A549 (cell line): ENCODE measurements at regions not wholly inside any gene's neighbourhood (a gene's known extent, or its start where the extent isn't known, plus 50 kb on each side); places are given as distances from the start of the nearest gene placed in this dataset.

ENCODE experiments used
- CTCF ChIP-seq: fragments of >200 bp; sonication (Bioruptor Twin); formaldehyde crosslinking; IDR thresholded peaks from 3 replicates; pipeline ENCODE4 v1.5.1; 2016
- EP300 ChIP-seq, 2 experiments: fragments of >200 bp; sonication (Bioruptor Twin); formaldehyde crosslinking; IDR thresholded peaks; 2 replicates in 1 of 2; 3 replicates in 1 of 2; pipeline ENCODE4 v1.6.1; 2016 to 2017
- KDM5A ChIP-seq: fragments of 200-600 bp; sonication (generic); IDR thresholded peaks from 2 replicates; pipeline ENCODE4 v1.6.1; 2016; ENCODE audit warnings: antibody characterized with exemption, mild to moderate bottlenecking
- POLR2A ChIP-seq: IDR thresholded peaks from 2 replicates; pipeline ENCODE4 v1.6.1; 2012; ENCODE audit warnings: mild to moderate bottlenecking, low read length
- RNF2 ChIP-seq: fragments of 200-600 bp; sonication (generic); IDR thresholded peaks from 2 replicates; pipeline ENCODE4 v1.6.1; 2016; ENCODE audit warnings: low read depth, mild to moderate bottlenecking, antibody characterized with exemption, moderate library complexity, borderline replicate concordance
- TP53 ChIP-seq: fragments of 250-450 bp; sonication (Bioruptor Pico); IDR thresholded peaks from 2 replicates; pipeline ENCODE4 v1.5.0; 2021; ENCODE audit warnings: mild to moderate bottlenecking, moderate library complexity
- TF ChIP-seq, protein P1 (sequence below): IDR thresholded peaks from 2 replicates; pipeline ENCODE4 v1.6.1; 2012

DNA sequence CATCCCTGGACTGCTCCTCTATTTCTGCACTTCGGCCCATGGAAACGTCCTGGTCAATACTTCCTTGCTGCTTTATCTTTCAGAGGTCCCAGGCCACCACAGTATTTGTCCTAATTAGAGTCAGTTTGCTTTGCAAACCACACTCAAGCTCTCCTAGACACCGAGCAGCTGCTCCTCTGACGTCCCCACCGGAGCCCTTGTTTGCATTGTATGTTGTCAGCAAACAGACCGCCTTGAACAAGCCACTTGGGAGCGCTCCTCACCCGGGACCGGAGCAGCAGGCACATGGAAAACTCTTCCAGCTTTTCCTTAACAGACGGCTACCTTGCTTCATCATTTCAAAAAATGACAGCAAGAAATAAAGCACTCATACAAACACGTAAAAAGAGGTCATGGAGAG lies 51.5 kb upstream of the GTF3A start:
- TF ChIP-seq POLR2A = no peak
- TF ChIP-seq, protein P1, sequence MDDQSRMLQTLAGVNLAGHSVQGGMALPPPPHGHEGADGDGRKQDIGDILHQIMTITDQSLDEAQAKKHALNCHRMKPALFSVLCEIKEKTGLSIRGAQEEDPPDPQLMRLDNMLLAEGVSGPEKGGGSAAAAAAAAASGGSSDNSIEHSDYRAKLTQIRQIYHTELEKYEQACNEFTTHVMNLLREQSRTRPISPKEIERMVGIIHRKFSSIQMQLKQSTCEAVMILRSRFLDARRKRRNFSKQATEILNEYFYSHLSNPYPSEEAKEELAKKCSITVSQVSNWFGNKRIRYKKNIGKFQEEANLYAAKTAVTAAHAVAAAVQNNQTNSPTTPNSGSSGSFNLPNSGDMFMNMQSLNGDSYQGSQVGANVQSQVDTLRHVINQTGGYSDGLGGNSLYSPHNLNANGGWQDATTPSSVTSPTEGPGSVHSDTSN = no peak
- TF ChIP-seq CTCF = no peak
- no peak for TF ChIP-seq RNF2
- no peak for TF ChIP-seq EP300 (IDR thresholded peaks at IDR 0.05)
- no peak for TF ChIP-seq TP53 (CRISPR knock-in tag)
- no peak for TF ChIP-seq KDM5A
